GM21825 (cell line): ENCODE measurements at regions not wholly inside any gene's neighbourhood (a gene's known extent, or its start where the extent isn't known, plus 50 kb on each side); places are given as distances from the start of the nearest gene placed in this dataset.

ENCODE experiments used
- ATAC-seq: cut with Tn5 transposase; IDR thresholded peaks from one replicate; pipeline ENCODE4 v1.9.1; 2021; ENCODE audit warnings: mild to moderate bottlenecking, moderate library complexity; ENCODE audit not compliant: unreplicated experiment

- no peak for ATAC-seq
These were observed 184.0 kb upstream of the PARP11 start for GRCh38 chr12:4056910-4057845.

- no peak for ATAC-seq
These were observed 181.4 kb upstream of the PARP11 start for GRCh38 chr12:4054630-4055029.

GRCh38 chr12:4052691-4053090, 179.5 kb upstream of the PARP11 start:
- ATAC-seq = no peak

- no peak for ATAC-seq
These were observed 178.4 kb upstream of the PARP11 start for GRCh38 chr12:4051596-4051995.

GRCh38 chr12:4050340-4050739, 177.1 kb upstream of the PARP11 start:
- no peak for ATAC-seq

- ATAC-seq = no peak
These were observed 176.3 kb upstream of the PARP11 start for GRCh38 chr12:4049298-4050080.

- no peak for ATAC-seq
These were observed 174.2 kb upstream of the PARP11 start for GRCh38 chr12:4047421-4047820.

- no peak for ATAC-seq
These were observed 173.3 kb upstream of the PARP11 start for GRCh38 chr12:4046495-4046840.

GRCh38 chr12:4045786-4046494, 172.7 kb upstream of the PARP11 start:
- ATAC-seq = no peak

GRCh38 chr12:4044736-4045730, 171.8 kb upstream of the PARP11 start:
- no peak for ATAC-seq

GRCh38 chr12:4044101-4044500, 170.9 kb upstream of the PARP11 start:
- no peak for ATAC-seq

GRCh38 chr12:4041187-4041885, 168.1 kb upstream of the PARP11 start:
- ATAC-seq = no peak

- no peak for ATAC-seq
These were observed 166.7 kb upstream of the PARP11 start for GRCh38 chr12:4039931-4040330.

- ATAC-seq = no peak
These were observed 164.6 kb upstream of the PARP11 start for GRCh38 chr12:4037747-4038312.

- no peak for ATAC-seq
These were observed 163.6 kb upstream of the PARP11 start for GRCh38 chr12:4036671-4037271.

- no peak for ATAC-seq
These were observed 161.7 kb upstream of the PARP11 start for GRCh38 chr12:4034921-4035320.

- no peak for ATAC-seq
These were observed 159.9 kb upstream of the PARP11 start for GRCh38 chr12:4032924-4033615.

GRCh38 chr12:4031703-4032291, 158.6 kb upstream of the PARP11 start:
- ATAC-seq = no peak
